Kidney (tissue), 13 donors: ENCODE measurements at regions not wholly inside any gene's neighbourhood (a gene's known extent, or its start where the extent isn't known, plus 50 kb on each side); places are given as distances from the start of the nearest gene placed in this dataset.

Source experiments
- DNase-seq, 5 donors: peaks; one replicate each; pipeline ENCODE4 v3.0.0-alpha.2; 2013 to 2020
- FAIRE-seq: peaks from 2 replicates; lab custom pipeline; 2012; peaks lifted over from hg19 to GRCh38; lab: Jason Lieb, UNC
- H3K27ac ChIP-seq, 2 donors: one replicate each; pipeline ENCODE4 v1.7.0; 2013; ENCODE audit warnings: low read depth in 2 of 2, low read length in 2 of 2, inconsistent platforms in 1 of 2
- H3K27me3 ChIP-seq: one replicate; pipeline ENCODE4 v1.7.1; 2013; ENCODE audit warnings: low read length, inconsistent platforms; ENCODE audit not compliant: control insufficient read depth, insufficient read depth
- H3K36me3 ChIP-seq, 3 donors: one replicate each; pipeline versions ENCODE4 v1.7.0 to v1.7.1; 2013; ENCODE audit warnings: low read length in 3 of 3, control low read depth in 1 of 3, inconsistent platforms in 1 of 3; ENCODE audit not compliant: insufficient read depth in 3 of 3, control insufficient read depth in 2 of 3
- H3K4me1 ChIP-seq, 3 donors: one replicate each; pipeline versions ENCODE4 v1.7.0 to v1.7.1; 2013; ENCODE audit warnings: low read length in 3 of 3, inconsistent platforms in 1 of 3, low read depth in 1 of 3; ENCODE audit not compliant: control insufficient read depth in 2 of 3, insufficient read depth in 2 of 3
- H3K4me3 ChIP-seq, 3 donors: one replicate each; pipeline versions ENCODE4 v1.7.0 to v1.8.1; 2013; ENCODE audit warnings: low read length in 3 of 3, control low read depth in 1 of 3, inconsistent platforms in 1 of 3
- H3K9ac ChIP-seq, 3 donors: one replicate each; pipeline versions ENCODE4 v1.7.0 to v1.7.1; 2013; ENCODE audit warnings: low read length in 3 of 3, control low read depth in 1 of 3, inconsistent platforms in 1 of 3
- H3K9me3 ChIP-seq, 3 donors: one replicate each; pipeline versions ENCODE4 v1.7.0 to v1.7.1; 2013; ENCODE audit warnings: low read length in 3 of 3, control low read depth in 1 of 3, inconsistent platforms in 1 of 3; ENCODE audit not compliant: control insufficient read depth in 2 of 3, insufficient read depth in 1 of 3
- intact Hi-C: fragments of 100-400 bp; cut with DNase I; formaldehyde crosslinking; loops from one replicate; pipeline ENCODE4 v1.11.1; 2022
- TF ChIP-seq, protein P1 (sequence below): IDR thresholded peaks from 3 replicates; pipeline ENCODE4 v1.5.1; 2012; ENCODE audit warnings: mild to moderate bottlenecking, moderate library complexity, borderline replicate concordance; ENCODE audit not compliant: insufficient read depth; ENCODE audit errors: extremely low read depth
- donor health status: control.
- donor health status: control.
- donor health status: control.
- donor health status: control.
- donor health status: control.
- donor health status: DM: yes; HTN: yes; CAD: no.
- donor health status: Normal renal cell carcinoma (clear cell type).

- Histone ChIP-seq H3K9ac (no peak overlapping the region), H3K27ac (no peak overlapping the region), H3K4me1 (no peaks in the 10 kb centered on the region), H3K27me3 (no peaks in the 10 kb centered on the region), H3K36me3 (no peaks in the 10 kb centered on the region), H3K9me3 (no peaks in the 10 kb centered on the region), H3K4me3 (no peak overlapping the region)
- DNase-seq (no peak), FAIRE-seq (no peak)
- intact Hi-C loops: no loop called here
- TF ChIP-seq, protein P1, sequence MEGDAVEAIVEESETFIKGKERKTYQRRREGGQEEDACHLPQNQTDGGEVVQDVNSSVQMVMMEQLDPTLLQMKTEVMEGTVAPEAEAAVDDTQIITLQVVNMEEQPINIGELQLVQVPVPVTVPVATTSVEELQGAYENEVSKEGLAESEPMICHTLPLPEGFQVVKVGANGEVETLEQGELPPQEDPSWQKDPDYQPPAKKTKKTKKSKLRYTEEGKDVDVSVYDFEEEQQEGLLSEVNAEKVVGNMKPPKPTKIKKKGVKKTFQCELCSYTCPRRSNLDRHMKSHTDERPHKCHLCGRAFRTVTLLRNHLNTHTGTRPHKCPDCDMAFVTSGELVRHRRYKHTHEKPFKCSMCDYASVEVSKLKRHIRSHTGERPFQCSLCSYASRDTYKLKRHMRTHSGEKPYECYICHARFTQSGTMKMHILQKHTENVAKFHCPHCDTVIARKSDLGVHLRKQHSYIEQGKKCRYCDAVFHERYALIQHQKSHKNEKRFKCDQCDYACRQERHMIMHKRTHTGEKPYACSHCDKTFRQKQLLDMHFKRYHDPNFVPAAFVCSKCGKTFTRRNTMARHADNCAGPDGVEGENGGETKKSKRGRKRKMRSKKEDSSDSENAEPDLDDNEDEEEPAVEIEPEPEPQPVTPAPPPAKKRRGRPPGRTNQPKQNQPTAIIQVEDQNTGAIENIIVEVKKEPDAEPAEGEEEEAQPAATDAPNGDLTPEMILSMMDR: no peak
These were observed 312.0 kb upstream of the TMPRSS15 start for GRCh38 chr21:18715606-18716005.

DNA sequence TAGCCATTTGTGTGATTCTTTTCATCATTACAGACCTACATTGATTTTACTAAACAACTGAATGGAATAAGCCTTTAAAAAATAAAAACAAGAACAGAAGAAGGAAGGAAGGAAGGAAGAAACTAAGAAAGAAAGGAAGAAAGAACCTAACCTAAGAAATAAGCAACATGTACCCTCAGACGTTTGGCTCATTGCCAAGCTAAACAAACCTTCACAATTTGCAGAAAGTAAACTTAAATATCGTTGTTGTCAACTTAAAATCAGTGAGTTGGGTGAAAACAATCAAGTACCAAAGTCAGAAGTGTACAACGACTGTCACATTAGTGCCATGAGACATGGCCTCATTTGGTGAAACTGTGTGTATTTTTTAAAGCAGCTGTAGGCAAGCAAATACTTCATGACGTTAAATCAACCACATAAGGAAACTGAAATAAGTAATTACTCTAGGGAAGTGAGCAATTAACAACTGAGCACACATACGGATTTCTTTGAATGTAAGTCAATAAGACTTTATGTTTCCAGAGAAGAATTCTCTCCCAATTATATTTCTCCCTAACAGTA lies 313.1 kb upstream of the TMPRSS15 start:
- peak in 2 of 5 donors; percentile 3 to 5 for DNase-seq
- no peak overlapping the region for H3K9ac ChIP-seq
- no peaks in the 10 kb centered on the region for H3K9me3 ChIP-seq
- intact Hi-C loops: no loop called here
- H3K36me3 ChIP-seq: no peaks in the 10 kb centered on the region
- TF ChIP-seq, protein P1: no peak
- no peaks in the 10 kb centered on the region for H3K27me3 ChIP-seq
- no peak for FAIRE-seq
- no peak overlapping the region for H3K4me3 ChIP-seq
- no peaks in the 10 kb centered on the region for H3K4me1 ChIP-seq
- H3K27ac ChIP-seq: no peak overlapping the region

- intact Hi-C loops: no loop called here
- Histone ChIP-seq H3K9me3 (no peaks in the 10 kb centered on the region), H3K27ac (no peak overlapping the region), H3K27me3 (no peaks in the 10 kb centered on the region), H3K4me3 (no peak overlapping the region), H3K36me3 (no peaks in the 10 kb centered on the region), H3K4me1 (no peaks in the 10 kb centered on the region), H3K9ac (no peak overlapping the region)
- TF ChIP-seq, protein P1: no peak
- DNase-seq: no peak
- FAIRE-seq: no peak
These were observed 318.6 kb upstream of the TMPRSS15 start for GRCh38 chr21:18722193-18722592.

DNA sequence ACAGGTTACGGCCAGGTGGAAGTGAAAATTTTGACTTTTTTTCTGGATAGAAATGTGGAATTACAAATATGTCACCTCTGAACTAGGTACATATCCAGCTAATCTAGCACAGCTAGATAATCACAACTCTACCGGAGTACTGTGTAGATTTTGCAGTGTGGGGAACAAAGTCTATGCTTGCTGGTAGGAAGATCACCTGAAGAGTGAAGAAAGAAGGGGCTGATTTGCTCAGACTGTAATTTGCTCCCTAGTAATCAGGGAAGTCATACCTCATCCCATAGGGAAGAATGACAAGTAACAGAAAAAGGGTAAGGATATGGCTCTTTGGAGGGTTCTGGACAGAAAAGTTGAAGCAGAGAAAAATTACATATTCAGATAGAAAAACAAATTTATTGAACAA lies 319.6 kb upstream of the TMPRSS15 start:
- FAIRE-seq: no peak

More for the DNA sequence above, 319.6 kb upstream of the TMPRSS15 start:
- Histone ChIP-seq H3K27me3 (no peaks in the 10 kb centered on the region), H3K4me1 (no peaks in the 10 kb centered on the region), H3K9me3 (no peaks in the 10 kb centered on the region), H3K4me3 (no peak overlapping the region), H3K9ac (no peak overlapping the region), H3K36me3 (no peaks in the 10 kb centered on the region), H3K27ac (no peak overlapping the region)
- intact Hi-C loops: no loop called here
- no peak for DNase-seq
- TF ChIP-seq, protein P1: no peak
